NB4 (cell line): ENCODE measurements at regions not wholly inside any gene's neighbourhood (a gene's known extent, or its start where the extent isn't known, plus 50 kb on each side); places are given as distances from the start of the nearest gene placed in this dataset.

ENCODE experiments used
- CTCF ChIP-seq: IDR thresholded peaks from one replicate; pipeline ENCODE4 v1.5.1; 2012; ENCODE audit warnings: low read depth, low read length
- MYC ChIP-seq: IDR thresholded peaks from 2 replicates; pipeline ENCODE4 v1.6.1; 2011; ENCODE audit warnings: low read depth, low read length
- POLR2A ChIP-seq: IDR thresholded peaks from 2 replicates; pipeline ENCODE4 v1.6.1; 2011; ENCODE audit warnings: mild to moderate bottlenecking; ENCODE audit not compliant: insufficient read length; ENCODE audit errors: extremely low read depth

GRCh38 chr18:30622104-30622503 lies 420.4 kb downstream of the DSC3 start:
- no peak for TF ChIP-seq CTCF
- no peak for TF ChIP-seq POLR2A
- no peak for TF ChIP-seq MYC
